ENCODE measurements at regions not wholly inside any gene's neighbourhood (a gene's known extent, or its start where the extent isn't known, plus 50 kb on each side); places are given as distances from the start of the nearest gene placed in this dataset.

GRCh38 chr22:27105142-27106025, 448.0 kb downstream of the MIAT start:
- TF ChIP-seq CTCF (IDR thresholded peaks at IDR 0.05): no peak
- no peak for TF ChIP-seq POLR2A (IDR thresholded peaks at IDR 0.05)

Data from Peyer's patch (tissue), 4 donors.